ENCODE measurements at regions not wholly inside any gene's neighbourhood (a gene's known extent, or its start where the extent isn't known, plus 50 kb on each side); places are given as distances from the start of the nearest gene placed in this dataset.

- no peak for DNase-seq (ENCODE audit: low spot score)
Observed at GRCh38 chr5:52409835-52410234, 377.9 kb upstream of the ITGA1 start.

GRCh38 chr5:52419357-52419756, 368.4 kb upstream of the ITGA1 start:
- DNase-seq (ENCODE audit: low spot score), result no peak

DNA sequence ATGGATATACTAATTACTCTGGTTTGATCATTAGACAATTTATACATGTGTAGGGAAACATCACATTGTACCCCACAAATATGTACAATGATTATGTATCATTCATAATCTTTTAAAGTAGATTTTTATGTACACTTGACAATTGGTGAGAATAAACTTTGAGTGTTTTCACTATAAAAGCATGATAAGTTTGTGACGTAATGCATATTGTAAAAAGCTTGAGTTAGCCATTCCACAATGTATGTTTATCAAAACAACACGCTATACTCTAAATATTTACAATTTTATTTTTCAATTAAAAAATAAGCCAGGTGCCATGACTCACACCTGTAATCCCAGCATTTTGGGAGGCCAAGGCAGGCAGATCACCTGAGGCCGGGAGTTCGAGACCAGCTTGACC, 360.1 kb upstream of the ITGA1 start:
- DNase-seq (ENCODE audit: low spot score), result no peak

GRCh38 chr5:52428977-52429489, 358.7 kb upstream of the ITGA1 start:
- no peak for DNase-seq (ENCODE audit: low spot score)

- DNase-seq (ENCODE audit: low spot score), result no peak
Observed at GRCh38 chr5:52441768-52442167, 345.9 kb upstream of the ITGA1 start.

DNA sequence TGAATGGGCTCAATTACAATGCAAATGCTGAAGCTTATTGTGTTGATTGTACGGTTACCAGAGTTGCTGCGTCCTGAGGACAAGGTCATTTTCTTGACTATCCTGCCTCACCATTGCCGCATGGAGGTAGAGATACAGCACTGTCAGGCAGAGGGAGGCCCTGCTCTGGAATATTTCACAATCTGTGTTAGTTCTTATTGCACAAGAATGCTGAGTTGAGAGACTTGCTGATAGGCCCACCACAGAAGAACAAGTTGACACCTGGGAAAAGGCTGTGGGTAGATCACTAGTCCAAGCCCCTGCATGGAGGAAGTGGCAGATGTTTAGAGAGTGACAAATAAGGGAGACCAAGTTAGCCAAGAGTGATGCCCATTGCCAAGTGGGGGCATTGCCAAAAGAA, 344.5 kb upstream of the ITGA1 start:
- no peak for DNase-seq (ENCODE audit: low spot score)

DNA sequence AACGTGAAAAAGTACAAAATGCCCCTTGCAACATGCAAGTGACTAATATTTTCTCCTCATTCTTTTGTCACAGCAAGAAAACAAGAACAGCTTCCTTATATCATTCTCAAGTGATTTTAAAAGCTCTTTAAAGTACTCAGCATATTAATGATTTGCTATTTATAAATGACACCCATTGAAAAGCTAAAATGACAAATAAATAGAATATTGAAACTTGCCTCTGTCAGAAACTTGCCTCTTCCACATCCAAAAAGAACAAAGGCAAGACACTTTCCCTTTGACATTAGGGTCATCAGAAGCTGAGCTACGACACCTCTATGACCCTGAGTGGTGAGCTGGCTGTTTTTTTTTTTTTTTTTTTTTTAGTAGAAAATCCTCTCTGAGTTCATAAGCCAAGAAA, 339.6 kb upstream of the ITGA1 start:
- DNase-seq (ENCODE audit: low spot score), result no peak

DNA sequence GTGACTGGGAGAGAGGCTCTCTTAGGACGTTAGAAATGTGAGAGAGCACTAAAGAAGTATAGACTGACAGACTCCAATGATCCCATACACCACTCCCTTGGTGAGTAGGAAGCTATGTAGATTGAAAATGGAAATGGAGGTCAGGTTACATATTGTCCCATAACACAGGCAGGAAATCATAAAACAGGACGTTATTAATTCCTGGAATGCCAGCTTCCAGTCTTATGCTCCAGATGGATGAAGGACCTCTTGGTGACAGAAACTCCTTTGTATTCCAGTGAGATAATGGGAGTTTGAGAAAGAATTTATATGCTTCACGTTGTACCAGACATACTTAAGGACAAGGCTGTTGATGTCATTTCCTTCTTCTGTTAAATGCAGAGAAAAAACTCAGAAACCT, 338.2 kb upstream of the ITGA1 start:
- DNase-seq (ENCODE audit: low spot score), result no peak

DNA sequence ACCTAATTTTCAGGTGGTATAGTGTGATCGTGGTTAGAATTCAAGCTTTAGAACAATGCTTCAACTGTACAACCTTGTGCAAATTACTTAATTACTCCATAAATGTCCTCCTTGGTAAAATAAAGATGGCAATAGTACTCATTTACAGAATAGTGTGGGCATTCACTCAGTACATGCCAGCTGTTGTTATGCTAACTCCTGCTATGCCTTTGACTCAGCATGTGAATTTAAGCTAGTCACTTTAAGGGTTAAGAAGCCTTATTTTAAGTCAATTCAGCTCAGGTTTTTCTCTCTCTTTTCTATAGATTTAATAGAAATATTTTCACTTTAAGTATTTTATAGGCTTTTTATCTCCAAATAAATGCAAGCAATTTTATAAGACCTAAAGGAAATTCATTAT, 335.6 kb upstream of the ITGA1 start:
- no peak for DNase-seq (ENCODE audit: low spot score)

DNA sequence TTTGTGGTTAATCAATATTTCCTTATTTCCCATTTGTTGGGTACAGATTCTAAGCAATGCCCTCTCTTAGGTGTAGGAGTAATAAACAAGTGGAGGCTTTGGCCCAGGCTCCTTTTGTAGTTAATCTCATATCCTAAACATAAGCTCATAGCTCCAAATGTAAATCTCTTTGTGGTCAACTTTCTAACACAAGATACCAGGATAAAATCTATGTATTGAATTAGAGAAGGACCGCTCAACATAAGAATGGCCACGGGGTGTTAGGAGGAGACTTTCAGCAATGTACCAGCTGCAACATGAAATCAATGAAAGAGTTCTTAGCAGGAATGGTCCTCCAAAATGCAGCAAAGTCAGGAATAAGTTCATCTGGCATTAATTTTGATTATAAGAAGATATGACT, 334.5 kb upstream of the ITGA1 start:
- no peak for DNase-seq (ENCODE audit: low spot score)

GRCh38 chr5:52455920-52456319, 331.8 kb upstream of the ITGA1 start:
- no peak for DNase-seq (ENCODE audit: low spot score)

GRCh38 chr5:52457810-52458209, 329.9 kb upstream of the ITGA1 start:
- DNase-seq (ENCODE audit: low spot score), result no peak

DNA sequence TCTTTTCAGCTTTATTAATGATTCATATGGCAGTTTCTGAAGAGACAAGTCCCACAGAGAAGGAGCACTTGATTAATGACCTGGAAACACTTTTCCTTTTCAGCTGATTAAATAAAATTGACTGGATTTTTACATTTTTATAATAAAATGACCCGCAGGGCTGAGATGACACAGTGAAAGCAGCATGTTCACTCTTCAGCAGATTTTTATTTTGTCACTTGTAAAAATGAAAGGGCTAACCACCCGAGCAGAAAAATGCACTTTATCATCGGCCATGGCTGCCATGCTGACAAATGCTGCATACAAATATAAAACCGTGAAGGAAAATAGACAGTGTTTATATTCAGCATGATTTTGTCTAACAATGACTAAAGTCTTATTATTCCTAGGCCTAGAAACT, 321.6 kb upstream of the ITGA1 start:
- no peak for DNase-seq (ENCODE audit: low spot score)

DNA sequence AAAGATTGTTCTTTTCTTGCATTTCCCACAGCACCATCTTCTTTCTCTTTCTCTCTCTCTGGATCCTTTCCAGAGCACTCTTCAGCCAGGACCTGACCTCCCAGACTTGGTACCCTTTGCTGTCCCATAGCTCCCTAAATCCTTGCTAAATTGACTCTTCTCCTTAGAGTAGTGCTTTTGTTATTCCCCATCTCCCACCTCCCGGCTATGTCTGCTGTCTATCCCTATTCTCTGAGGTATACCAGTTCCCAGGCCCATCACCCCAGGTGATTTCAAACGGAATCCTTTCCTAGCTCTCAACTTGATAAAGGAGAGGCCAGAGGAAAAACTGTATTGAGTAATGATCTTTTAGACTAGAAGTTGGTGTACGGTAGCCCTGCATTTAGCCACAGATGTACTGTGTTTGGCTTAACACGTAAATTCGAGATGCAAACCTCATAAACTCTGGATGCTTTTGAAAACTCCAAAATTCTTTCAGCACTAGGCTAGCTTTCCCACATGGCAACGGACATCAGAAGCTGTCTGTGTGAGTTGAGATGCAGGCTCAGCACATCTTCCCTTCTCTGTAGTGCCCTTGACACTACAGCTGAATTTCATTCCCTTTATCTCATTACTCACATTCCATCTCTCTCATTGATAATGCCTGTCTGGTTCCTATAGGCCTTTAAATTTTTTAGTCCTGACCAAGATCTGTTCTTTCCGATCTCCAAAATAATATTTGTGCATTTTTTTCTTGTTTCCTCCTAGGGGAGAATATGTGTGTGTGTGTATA, 320.8 kb upstream of the ITGA1 start:
- no peak for DNase-seq (ENCODE audit: low spot score)

DNA sequence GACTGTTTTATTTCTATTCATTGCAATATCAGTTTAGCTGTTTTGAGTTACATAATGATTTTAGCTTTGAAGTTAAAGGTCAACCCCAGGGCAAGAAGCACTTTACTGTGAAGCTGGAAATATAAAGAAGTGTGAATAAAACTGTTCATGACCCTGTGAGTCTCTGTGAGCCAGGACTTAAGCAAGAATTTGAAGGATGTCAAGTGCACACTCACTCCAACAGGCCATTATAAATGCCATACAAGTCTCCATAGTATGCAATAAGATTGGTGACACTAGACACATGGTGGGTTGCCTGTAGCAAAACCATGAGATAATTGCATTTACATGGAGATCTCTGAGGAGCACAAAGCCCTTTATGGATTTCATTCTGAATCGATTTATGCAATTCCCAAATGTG, 318.7 kb upstream of the ITGA1 start:
- no peak for DNase-seq (ENCODE audit: low spot score)

GRCh38 chr5:52469420-52469819, 318.3 kb upstream of the ITGA1 start:
- DNase-seq (ENCODE audit: low spot score), result no peak

DNA sequence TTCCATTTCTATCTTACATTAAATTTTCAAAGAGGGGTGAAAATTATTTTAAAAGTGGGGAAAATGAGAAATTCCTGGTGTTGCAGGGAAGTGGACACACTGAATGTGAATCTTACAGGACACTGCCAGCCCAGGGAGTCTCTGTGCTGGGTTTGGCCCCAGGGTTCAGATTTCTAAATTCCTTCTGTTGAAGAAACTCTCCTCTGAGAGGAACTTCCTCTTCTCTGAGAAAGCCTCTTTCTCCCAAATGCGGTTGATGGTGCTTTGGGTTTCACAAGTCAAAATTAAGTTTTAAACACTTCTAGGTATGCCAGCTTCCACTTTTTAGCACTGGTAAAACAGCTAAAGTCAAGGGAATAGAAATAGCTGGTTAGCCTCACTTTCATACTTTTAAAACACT, 317.9 kb upstream of the ITGA1 start:
- DNase-seq (ENCODE audit: low spot score), result no peak

DNA sequence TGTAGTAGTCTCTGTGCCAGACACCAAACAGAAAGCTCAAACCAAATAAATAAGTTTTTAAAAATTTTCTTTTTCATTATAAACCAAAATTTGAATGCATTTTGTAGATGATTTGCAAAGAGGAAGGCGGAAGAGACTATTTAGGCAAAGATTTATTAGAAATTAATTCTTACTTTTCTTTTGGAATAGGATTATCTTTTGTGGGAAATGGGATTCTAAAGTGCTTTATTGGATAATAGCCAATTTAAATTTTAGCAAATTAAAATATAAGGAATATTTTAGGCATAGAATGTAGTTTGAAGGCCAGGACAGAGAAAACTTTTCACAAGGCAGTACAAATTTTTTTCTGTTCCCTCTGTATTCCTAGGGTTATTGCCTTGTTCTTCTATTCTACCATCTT, 311.4 kb upstream of the ITGA1 start:
- no peak for DNase-seq (ENCODE audit: low spot score)

GRCh38 chr5:52481201-52481600, 306.5 kb upstream of the ITGA1 start:
- DNase-seq (ENCODE audit: low spot score), result peak; percentile 19

GRCh38 chr5:52481851-52482250, 305.9 kb upstream of the ITGA1 start:
- no peak for DNase-seq (ENCODE audit: low spot score)

GRCh38 chr5:52491071-52491787, 296.5 kb upstream of the ITGA1 start:
- no peak for DNase-seq (ENCODE audit: low spot score)

- DNase-seq (ENCODE audit: low spot score), result no peak
Observed at GRCh38 chr5:52491818-52492217, 295.9 kb upstream of the ITGA1 start.

GRCh38 chr5:52497133-52497693, 290.5 kb upstream of the ITGA1 start:
- DNase-seq (ENCODE audit: low spot score), result no peak

Measured in RKO (cell line).